Suppressor macrophage treated with lipopolysaccharide for 4 hours (primary cell): ENCODE measurements at regions not wholly inside any gene's neighbourhood (a gene's known extent, or its start where the extent isn't known, plus 50 kb on each side); places are given as distances from the start of the nearest gene placed in this dataset.

Source experiments
- DNase-seq: peaks from one replicate; pipeline ENCODE4 v3.0.0-alpha.2; 2020

DNA sequence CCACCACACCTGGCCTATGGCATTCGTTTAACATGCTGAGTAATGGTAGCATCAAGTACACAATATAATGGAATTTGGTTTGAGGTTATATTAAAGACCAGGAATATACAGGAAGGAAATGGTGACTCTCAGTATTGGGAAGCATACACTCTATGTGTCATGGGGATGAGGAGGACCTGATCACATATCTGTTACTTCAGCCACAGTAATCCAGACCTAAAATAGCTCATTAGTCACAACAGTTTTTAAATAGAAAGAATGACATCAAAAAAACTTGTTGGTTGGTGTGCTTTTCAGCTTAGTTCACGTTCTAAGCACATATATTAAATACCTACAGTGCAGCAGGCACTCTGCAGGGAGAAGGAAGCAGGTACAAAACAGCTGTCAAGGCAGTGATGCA, 52.5 kb upstream of the ATP2C1 start:
- DNase-seq: peak; percentile 67

GRCh38 chr3:130843441-130843840, 50.4 kb upstream of the ATP2C1 start:
- no peak for DNase-seq
